ENCODE measurements at regions not wholly inside any gene's neighbourhood (a gene's known extent, or its start where the extent isn't known, plus 50 kb on each side); places are given as distances from the start of the nearest gene placed in this dataset.

DNA sequence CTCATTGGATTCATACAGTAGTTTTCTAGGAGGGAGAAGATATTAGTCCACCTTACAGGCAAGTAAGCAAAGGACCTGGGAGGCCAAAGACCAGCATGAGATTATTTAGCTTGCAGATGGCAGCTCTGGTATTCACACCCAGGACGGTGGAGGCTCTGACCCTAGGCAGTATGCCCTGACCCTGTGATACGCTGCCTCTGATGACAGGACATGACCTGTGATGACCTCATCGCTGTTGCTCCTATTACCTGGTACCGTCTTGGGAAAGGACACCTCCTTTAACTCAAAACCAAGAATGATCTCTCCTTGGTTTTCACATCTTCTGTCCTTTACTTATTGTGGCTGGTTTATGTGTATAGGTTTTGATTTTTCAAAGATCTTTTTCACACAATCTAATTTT is 298.6 kb downstream of the CLIC5 start:
- no peak overlapping the region for H3K4me3 Mint-ChIP-seq
- no peak overlapping the region for H3K27ac Mint-ChIP-seq
- Histone ChIP-seq H3K9me3 (ENCODE audit: control insufficient read depth in 2 of 2, low read length in 2 of 2) (no peaks in the 10 kb centered on the region), H3K4me1 (ENCODE audit: control insufficient read depth, insufficient read depth, low read length, poor library complexity, severe bottlenecking) (peaks cover 4% of the 10 kb centered on the region), H3K27me3 (ENCODE audit: control insufficient read depth, insufficient read depth, low read length) (no peaks in the 10 kb centered on the region), H3K27ac (ENCODE audit: insufficient read depth, low read length, poor library complexity, severe bottlenecking) (no peak overlapping the region), H3K36me3 (ENCODE audit: control insufficient read depth, insufficient read depth, low read length) (no peaks in the 10 kb centered on the region), H3K4me3 (ENCODE audit: low read depth, low read length) (no peak overlapping the region)
- peaks cover 0 to 14% (median 10%) of the 10 kb centered on the region in 4 donors for H3K4me1 Mint-ChIP-seq
- H3K27me3 Mint-ChIP-seq = peaks cover 6% of the 10 kb centered on the region
- H3K36me3 Mint-ChIP-seq = no peaks in the 10 kb centered on the region
- no peak for DNase-seq
- no peak for ATAC-seq (ENCODE audit: low read depth in 2 of 2)
- peaks cover 0 to 1% (median 0%) of the 10 kb centered on the region in 7 donors for H3K9me3 Mint-ChIP-seq

- H3K27me3 Mint-ChIP-seq = no peaks in the 10 kb centered on the region
- ATAC-seq (ENCODE audit: low read depth in 2 of 2) (no peak), DNase-seq (no peak)
- H3K36me3 Mint-ChIP-seq = no peaks in the 10 kb centered on the region
- H3K27ac ChIP-seq (ENCODE audit: insufficient read depth, low read length, poor library complexity, severe bottlenecking) = no peak overlapping the region
- H3K9me3 ChIP-seq (ENCODE audit: control insufficient read depth in 2 of 2, low read length in 2 of 2) = no peaks in the 10 kb centered on the region
- H3K9me3 Mint-ChIP-seq = no peaks in the 10 kb centered on the region
- H3K27me3 ChIP-seq (ENCODE audit: control insufficient read depth, insufficient read depth, low read length) = no peaks in the 10 kb centered on the region
- no peak overlapping the region for H3K4me3 Mint-ChIP-seq
- no peak overlapping the region for H3K4me3 ChIP-seq (ENCODE audit: low read depth, low read length)
- H3K27ac Mint-ChIP-seq = no peak overlapping the region
- peaks cover 0 to 21% (median 15%) of the 10 kb centered on the region in 4 donors for H3K4me1 Mint-ChIP-seq
- peaks cover 8% of the 10 kb centered on the region for H3K4me1 ChIP-seq (ENCODE audit: control insufficient read depth, insufficient read depth, low read length, poor library complexity, severe bottlenecking)
- H3K36me3 ChIP-seq (ENCODE audit: control insufficient read depth, insufficient read depth, low read length) = no peaks in the 10 kb centered on the region
Observed at GRCh38 chr6:45715508-45715803, 300.2 kb downstream of the CLIC5 start.

DNA sequence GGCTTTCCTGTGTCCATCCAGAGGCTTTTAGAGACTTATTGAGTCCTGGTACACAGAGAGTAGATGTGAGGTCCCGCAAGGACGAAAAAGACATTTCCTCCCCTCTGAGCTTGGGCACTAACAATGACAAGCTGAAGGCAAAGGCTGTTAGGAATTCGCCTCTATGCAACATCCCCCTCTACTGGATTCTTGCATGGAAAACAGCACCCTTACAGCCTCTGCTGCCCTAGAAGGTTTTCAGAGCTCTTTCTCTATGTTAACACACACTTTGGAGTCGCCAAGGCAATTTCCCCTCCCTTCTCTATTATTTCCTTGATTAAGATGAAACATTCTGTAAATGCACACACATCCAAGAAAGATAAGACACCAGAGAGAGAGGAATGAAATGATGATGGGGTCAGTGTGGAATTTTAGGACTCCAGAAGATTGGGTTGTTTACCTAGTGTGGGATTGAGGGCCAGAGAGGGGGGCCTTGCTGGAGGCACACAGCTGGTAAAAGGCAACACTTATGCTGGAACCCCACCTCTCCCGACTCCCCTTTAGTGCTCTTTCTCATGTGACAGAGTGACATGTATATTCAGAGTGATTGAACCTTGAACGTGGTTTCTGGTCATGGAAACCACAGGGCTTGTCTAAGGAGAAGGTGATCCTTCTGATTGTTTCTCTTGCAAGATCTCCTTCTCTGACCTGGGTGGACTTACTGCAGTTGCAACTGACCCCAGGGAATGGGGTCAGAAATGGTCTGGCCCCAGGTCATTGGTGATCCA is 300.7 kb downstream of the CLIC5 start:
- Histone ChIP-seq H3K9me3 (ENCODE audit: control insufficient read depth in 2 of 2, low read length in 2 of 2) (no peaks in the 10 kb centered on the region), H3K4me3 (ENCODE audit: low read depth, low read length) (peak overlapping the region; percentile 55), H3K27me3 (ENCODE audit: control insufficient read depth, insufficient read depth, low read length) (no peaks in the 10 kb centered on the region), H3K4me1 (ENCODE audit: control insufficient read depth, insufficient read depth, low read length, poor library complexity, severe bottlenecking) (peaks cover 13% of the 10 kb centered on the region), H3K27ac (ENCODE audit: insufficient read depth, low read length, poor library complexity, severe bottlenecking) (no peak overlapping the region), H3K36me3 (ENCODE audit: control insufficient read depth, insufficient read depth, low read length) (no peaks in the 10 kb centered on the region)
- Mint-ChIP-seq H3K36me3 (no peaks in the 10 kb centered on the region), H3K4me3 (peak overlapping the region in 2 of 4 donors; percentile 5 to 53), H3K9me3 (no peaks in the 10 kb centered on the region), H3K27ac (peak overlapping the region in 1 of 3 donors; percentile 49), H3K27me3 (no peaks in the 10 kb centered on the region), H3K4me1 (peaks cover 0 to 27% (median 19%) of the 10 kb centered on the region in 4 donors)
- peak; percentile 29 to 86 (median 73) for DNase-seq
- peak; percentile 71 to 75 for ATAC-seq (ENCODE audit: low read depth in 2 of 2)

DNA sequence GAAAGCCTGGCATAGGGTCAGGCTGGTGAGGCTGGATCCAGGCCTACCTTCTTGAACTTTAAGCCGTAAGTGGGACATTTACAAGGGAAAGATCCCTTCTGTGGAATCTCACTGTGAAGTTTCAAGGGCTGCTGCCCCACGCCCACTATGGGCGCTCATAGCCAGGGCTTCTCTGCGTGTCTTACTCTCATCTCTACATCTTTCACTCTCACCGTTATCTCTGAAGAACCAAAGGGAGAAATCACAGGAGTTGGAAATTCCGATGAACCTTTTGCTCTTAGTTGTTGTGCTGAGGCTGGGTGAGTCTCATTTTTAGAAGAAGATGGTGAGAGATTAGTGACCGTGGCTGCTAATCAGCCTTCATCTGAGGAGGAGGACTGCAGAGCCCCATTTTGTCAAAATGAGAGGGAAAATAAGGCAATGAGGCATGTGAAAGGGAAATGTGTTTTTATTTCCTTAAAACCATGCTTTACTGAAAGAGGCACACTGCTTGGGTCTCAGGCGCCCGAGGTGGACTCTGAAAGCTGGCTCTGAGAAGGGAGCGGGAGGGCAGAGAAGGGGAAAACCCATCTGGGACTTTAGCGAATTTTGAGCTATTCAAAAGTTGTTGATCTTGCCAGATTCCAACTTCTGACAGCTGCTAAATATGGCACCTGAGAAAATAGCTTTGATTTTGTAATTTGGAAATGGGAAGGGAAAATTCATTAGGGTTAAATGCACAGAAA is 301.5 kb downstream of the CLIC5 start:
- no peak for ATAC-seq (ENCODE audit: low read depth in 2 of 2)
- H3K4me3 Mint-ChIP-seq = peak overlapping the region in 3 of 4 donors; percentile 5 to 53 (median 47)

More for the DNA sequence above, 301.5 kb downstream of the CLIC5 start:
- Histone ChIP-seq H3K36me3 (ENCODE audit: control insufficient read depth, insufficient read depth, low read length) (no peaks in the 10 kb centered on the region), H3K27me3 (ENCODE audit: control insufficient read depth, insufficient read depth, low read length) (no peaks in the 10 kb centered on the region), H3K4me3 (ENCODE audit: low read depth, low read length) (peak overlapping the region; percentile 55), H3K27ac (ENCODE audit: insufficient read depth, low read length, poor library complexity, severe bottlenecking) (no peak overlapping the region), H3K4me1 (ENCODE audit: control insufficient read depth, insufficient read depth, low read length, poor library complexity, severe bottlenecking) (peaks cover 15% of the 10 kb centered on the region), H3K9me3 (ENCODE audit: control insufficient read depth in 2 of 2, low read length in 2 of 2) (no peaks in the 10 kb centered on the region)
- Mint-ChIP-seq H3K27ac (peak overlapping the region; percentile 6 to 49 (median 25)), H3K9me3 (no peaks in the 10 kb centered on the region), H3K27me3 (no peaks in the 10 kb centered on the region), H3K36me3 (no peaks in the 10 kb centered on the region), H3K4me1 (peaks cover 0 to 29% (median 21%) of the 10 kb centered on the region in 4 donors)
- DNase-seq = no peak
